Neural cell (in vitro differentiated cells): ENCODE measurements at regions not wholly inside any gene's neighbourhood (a gene's known extent, or its start where the extent isn't known, plus 50 kb on each side); places are given as distances from the start of the nearest gene placed in this dataset.

ENCODE experiments used
- H2AFZ ChIP-seq: fragments of 200-600, 300-800 bp; sonication (generic), shearing (Covaris generic); 2 replicates; pipeline ENCODE4 v1.6.0; 2014; ENCODE audit warnings: low read depth, mild to moderate bottlenecking, antibody characterized with exemption, low read length, moderate library complexity
- H3F3A ChIP-seq: fragments of 200-600 bp; shearing (Covaris generic); 2 replicates; pipeline ENCODE4 v1.6.1; 2016; ENCODE audit warnings: mild to moderate bottlenecking, moderate library complexity, mixed read lengths, antibody characterized with exemption, low read length; ENCODE audit not compliant: insufficient read depth, poor library complexity, severe bottlenecking
- H3K27ac ChIP-seq: fragments of 200-600, 300-800 bp; sonication (generic), shearing (Covaris generic); 2 replicates; pipeline ENCODE4 v1.5.1; 2014; ENCODE audit warnings: mild to moderate bottlenecking, low read length, moderate library complexity
- H3K27me3 ChIP-seq: fragments of 300-800, 200-600 bp; sonication (generic), shearing (Covaris generic); 2 replicates; pipeline ENCODE4 v1.6.0; 2014; ENCODE audit warnings: mild to moderate bottlenecking, low read depth, low read length, moderate library complexity; ENCODE audit not compliant: insufficient read depth
- H3K36me3 ChIP-seq: fragments of 300-800, 200-600 bp; sonication (generic), shearing (Covaris generic); 2 replicates; pipeline ENCODE4 v1.5.1; 2014; ENCODE audit warnings: mild to moderate bottlenecking, antibody characterized with exemption, low read length, moderate library complexity; ENCODE audit not compliant: insufficient read depth
- H3K4me2 ChIP-seq: fragments of 300-800, 200-600 bp; sonication (generic), shearing (Covaris generic); 2 replicates; pipeline ENCODE4 v1.6.0; 2014; ENCODE audit warnings: mild to moderate bottlenecking, low read length
- H3K4me3 ChIP-seq: fragments of 300-800, 200-600 bp; sonication (generic), shearing (Covaris generic); 2 replicates; pipeline ENCODE4 v1.5.1; 2014; ENCODE audit warnings: mild to moderate bottlenecking, low read length, moderate library complexity
- H3K79me2 ChIP-seq: fragments of 200-600 bp; shearing (Covaris generic); replicated peaks from 2 replicates; pipeline ENCODE4 v1.6.0; 2014; ENCODE audit warnings: mild to moderate bottlenecking, low read length, moderate library complexity; ENCODE audit not compliant: insufficient read depth
- H3K9ac ChIP-seq: fragments of 300-800, 200-600 bp; sonication (generic), shearing (Covaris generic); 2 replicates; pipeline ENCODE4 v1.6.1; 2016; ENCODE audit warnings: mild to moderate bottlenecking, low read length, mixed read lengths
- H3K9me2 ChIP-seq: fragments of 200-600 bp; shearing (Covaris generic); 2 replicates; pipeline ENCODE4 v1.6.1; 2016; ENCODE audit warnings: mild to moderate bottlenecking, low read length, mixed read lengths; ENCODE audit not compliant: insufficient read depth
- H3K9me3 ChIP-seq: fragments of 200-600, 300-800 bp; sonication (generic), shearing (Covaris generic); 2 replicates; pipeline ENCODE4 v1.6.1; 2016; ENCODE audit warnings: mild to moderate bottlenecking, mixed run types, low read length, moderate library complexity, mixed read lengths
- H4K20me1 ChIP-seq: fragments of 200-600 bp; shearing (Covaris generic); 2 replicates; pipeline ENCODE4 v1.6.1; 2016; ENCODE audit warnings: mild to moderate bottlenecking, mixed run types; ENCODE audit not compliant: insufficient read depth
- EP300 ChIP-seq: fragments of 450-650 bp; conservative IDR thresholded peaks from 2 replicates; pipeline ENCODE4 v1.6.1; 2014; ENCODE audit warnings: antibody characterized with exemption, mild to moderate bottlenecking, moderate library complexity; ENCODE audit not compliant: poor library complexity, severe bottlenecking
- EZH2 ChIP-seq: fragments of 200-600, 300-800 bp; shearing (Covaris generic), sonication (generic); IDR thresholded peaks from 2 replicates; pipeline ENCODE4 v1.6.1; 2014; ENCODE audit warnings: antibody characterized with exemption, low read length, borderline replicate concordance, mild to moderate bottlenecking; ENCODE audit not compliant: insufficient read depth, poor library complexity, severe bottlenecking
- MXI1 ChIP-seq: fragments of 450-650 bp; conservative IDR thresholded peaks from 2 replicates; pipeline ENCODE4 v1.6.1; 2014; ENCODE audit warnings: antibody characterized with exemption, mild to moderate bottlenecking; ENCODE audit not compliant: poor library complexity, severe bottlenecking
- POLR2AphosphoS5 ChIP-seq: IDR thresholded peaks from 2 replicates; pipeline ENCODE4 v1.6.1; 2012
- RAD21 ChIP-seq: fragments of 450-650 bp; conservative IDR thresholded peaks from 2 replicates; pipeline ENCODE4 v1.6.1; 2014; ENCODE audit warnings: antibody characterized with exemption, mild to moderate bottlenecking, moderate library complexity
- SMC3 ChIP-seq: fragments of 450-650 bp; conservative IDR thresholded peaks from 2 replicates; pipeline ENCODE4 v1.6.1; 2014; ENCODE audit warnings: antibody characterized with exemption, mild to moderate bottlenecking, moderate library complexity; ENCODE audit not compliant: poor library complexity
- TAF1 ChIP-seq: IDR thresholded peaks from 2 replicates; pipeline ENCODE4 v1.6.1; 2012; ENCODE audit warnings: low read depth
- TF ChIP-seq, protein P1 (sequence below): IDR thresholded peaks from 2 replicates; pipeline ENCODE4 v1.6.1; 2012; ENCODE audit warnings: borderline replicate concordance
- TF ChIP-seq, protein P2 (sequence below): fragments of 450-650 bp; IDR thresholded peaks from 2 replicates; pipeline ENCODE4 v1.5.1; 2014; ENCODE audit warnings: antibody characterized with exemption, mild to moderate bottlenecking, moderate library complexity; ENCODE audit not compliant: poor library complexity, severe bottlenecking

DNA sequence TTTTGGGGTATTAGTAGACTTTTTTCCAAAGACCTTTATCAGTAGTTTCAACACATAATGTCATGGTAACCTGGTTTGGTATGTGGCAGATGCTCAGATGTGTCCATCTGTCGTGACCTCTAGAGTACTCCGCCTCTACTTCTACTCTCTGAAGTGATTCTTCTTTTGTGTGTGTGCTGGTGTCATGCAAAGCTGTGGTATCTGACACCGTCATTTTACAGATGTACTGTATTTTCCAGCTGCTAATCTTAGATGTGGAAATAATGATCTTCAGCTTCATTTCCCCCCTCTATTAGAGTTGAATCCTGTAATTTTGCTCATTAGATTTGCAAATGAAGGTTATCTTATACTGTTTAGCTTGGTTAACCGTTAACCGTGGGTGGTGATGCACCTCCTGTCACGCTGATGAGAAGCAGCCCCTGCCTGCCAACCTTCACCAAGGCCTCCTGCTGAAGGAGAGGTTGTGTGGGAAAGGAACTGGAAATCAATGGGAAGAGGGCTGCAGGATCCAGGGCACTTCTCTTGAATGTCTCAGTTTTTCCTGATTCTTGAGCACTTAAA lies 222.4 kb upstream of the AMIGO2 start:
- H3K9me2 ChIP-seq, result no peaks in the 10 kb centered on the region
- H3K27me3 ChIP-seq, result no peaks in the 10 kb centered on the region
- H3K9ac ChIP-seq, result no peak overlapping the region
- no peak overlapping the region for H3K4me3 ChIP-seq
- H3K27ac ChIP-seq, result no peak overlapping the region
- no peaks in the 10 kb centered on the region for H4K20me1 ChIP-seq
- H3K9me3 ChIP-seq, result no peaks in the 10 kb centered on the region
- TF ChIP-seq EP300, result no peak
- TF ChIP-seq, protein P1, sequence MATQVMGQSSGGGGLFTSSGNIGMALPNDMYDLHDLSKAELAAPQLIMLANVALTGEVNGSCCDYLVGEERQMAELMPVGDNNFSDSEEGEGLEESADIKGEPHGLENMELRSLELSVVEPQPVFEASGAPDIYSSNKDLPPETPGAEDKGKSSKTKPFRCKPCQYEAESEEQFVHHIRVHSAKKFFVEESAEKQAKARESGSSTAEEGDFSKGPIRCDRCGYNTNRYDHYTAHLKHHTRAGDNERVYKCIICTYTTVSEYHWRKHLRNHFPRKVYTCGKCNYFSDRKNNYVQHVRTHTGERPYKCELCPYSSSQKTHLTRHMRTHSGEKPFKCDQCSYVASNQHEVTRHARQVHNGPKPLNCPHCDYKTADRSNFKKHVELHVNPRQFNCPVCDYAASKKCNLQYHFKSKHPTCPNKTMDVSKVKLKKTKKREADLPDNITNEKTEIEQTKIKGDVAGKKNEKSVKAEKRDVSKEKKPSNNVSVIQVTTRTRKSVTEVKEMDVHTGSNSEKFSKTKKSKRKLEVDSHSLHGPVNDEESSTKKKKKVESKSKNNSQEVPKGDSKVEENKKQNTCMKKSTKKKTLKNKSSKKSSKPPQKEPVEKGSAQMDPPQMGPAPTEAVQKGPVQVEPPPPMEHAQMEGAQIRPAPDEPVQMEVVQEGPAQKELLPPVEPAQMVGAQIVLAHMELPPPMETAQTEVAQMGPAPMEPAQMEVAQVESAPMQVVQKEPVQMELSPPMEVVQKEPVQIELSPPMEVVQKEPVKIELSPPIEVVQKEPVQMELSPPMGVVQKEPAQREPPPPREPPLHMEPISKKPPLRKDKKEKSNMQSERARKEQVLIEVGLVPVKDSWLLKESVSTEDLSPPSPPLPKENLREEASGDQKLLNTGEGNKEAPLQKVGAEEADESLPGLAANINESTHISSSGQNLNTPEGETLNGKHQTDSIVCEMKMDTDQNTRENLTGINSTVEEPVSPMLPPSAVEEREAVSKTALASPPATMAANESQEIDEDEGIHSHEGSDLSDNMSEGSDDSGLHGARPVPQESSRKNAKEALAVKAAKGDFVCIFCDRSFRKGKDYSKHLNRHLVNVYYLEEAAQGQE, result no peak
- TF ChIP-seq MXI1, result no peak
- TF ChIP-seq, protein P2, sequence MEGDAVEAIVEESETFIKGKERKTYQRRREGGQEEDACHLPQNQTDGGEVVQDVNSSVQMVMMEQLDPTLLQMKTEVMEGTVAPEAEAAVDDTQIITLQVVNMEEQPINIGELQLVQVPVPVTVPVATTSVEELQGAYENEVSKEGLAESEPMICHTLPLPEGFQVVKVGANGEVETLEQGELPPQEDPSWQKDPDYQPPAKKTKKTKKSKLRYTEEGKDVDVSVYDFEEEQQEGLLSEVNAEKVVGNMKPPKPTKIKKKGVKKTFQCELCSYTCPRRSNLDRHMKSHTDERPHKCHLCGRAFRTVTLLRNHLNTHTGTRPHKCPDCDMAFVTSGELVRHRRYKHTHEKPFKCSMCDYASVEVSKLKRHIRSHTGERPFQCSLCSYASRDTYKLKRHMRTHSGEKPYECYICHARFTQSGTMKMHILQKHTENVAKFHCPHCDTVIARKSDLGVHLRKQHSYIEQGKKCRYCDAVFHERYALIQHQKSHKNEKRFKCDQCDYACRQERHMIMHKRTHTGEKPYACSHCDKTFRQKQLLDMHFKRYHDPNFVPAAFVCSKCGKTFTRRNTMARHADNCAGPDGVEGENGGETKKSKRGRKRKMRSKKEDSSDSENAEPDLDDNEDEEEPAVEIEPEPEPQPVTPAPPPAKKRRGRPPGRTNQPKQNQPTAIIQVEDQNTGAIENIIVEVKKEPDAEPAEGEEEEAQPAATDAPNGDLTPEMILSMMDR, result no peak
- no peak for TF ChIP-seq SMC3
- no peak for TF ChIP-seq EZH2
- no peak for TF ChIP-seq POLR2AphosphoS5
- TF ChIP-seq RAD21, result no peak
- no peak for TF ChIP-seq TAF1
- no peaks in the 10 kb centered on the region for H3F3A ChIP-seq
- H3K4me2 ChIP-seq, result no peak overlapping the region
- H2AFZ ChIP-seq, result no peak overlapping the region
- H3K79me2 ChIP-seq, result no peaks in the 10 kb centered on the region
- H3K36me3 ChIP-seq, result no peaks in the 10 kb centered on the region

DNA sequence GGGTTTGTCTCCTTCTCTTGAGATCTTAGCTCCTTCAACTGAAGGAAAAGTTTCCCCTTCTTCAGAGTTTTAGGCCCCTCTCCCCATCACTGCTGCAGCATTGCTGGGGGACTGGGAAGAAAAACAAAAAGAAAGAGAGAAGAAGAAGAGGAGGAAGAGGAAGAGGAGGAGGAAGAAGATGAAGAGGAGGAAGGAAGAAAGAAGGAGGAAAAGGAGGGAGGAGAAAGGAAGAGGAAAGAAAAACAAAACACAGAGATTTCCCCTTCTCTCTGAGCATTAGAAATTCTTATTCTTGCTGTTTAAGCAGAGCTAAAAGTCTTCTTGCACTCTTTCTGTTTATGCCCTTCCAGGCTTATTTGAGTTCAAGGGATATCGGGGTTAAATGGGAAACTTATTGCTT lies 219.8 kb upstream of the AMIGO2 start:
- Histone ChIP-seq H4K20me1 (no peaks in the 10 kb centered on the region), H3K9me3 (no peaks in the 10 kb centered on the region), H3K4me2 (no peak overlapping the region), H3K27me3 (no peaks in the 10 kb centered on the region), H3K9ac (no peak overlapping the region), H3F3A (no peaks in the 10 kb centered on the region), H3K79me2 (no peaks in the 10 kb centered on the region), H3K36me3 (no peaks in the 10 kb centered on the region), H2AFZ (no peak overlapping the region), H3K27ac (no peak overlapping the region), H3K9me2 (no peaks in the 10 kb centered on the region), H3K4me3 (no peak overlapping the region)
- TF ChIP-seq MXI1, result no peak
- TF ChIP-seq, protein P1, result no peak
- no peak for TF ChIP-seq SMC3
- TF ChIP-seq EZH2, result no peak
- TF ChIP-seq, protein P2, result no peak
- TF ChIP-seq TAF1, result no peak
- TF ChIP-seq POLR2AphosphoS5, result no peak
- TF ChIP-seq RAD21, result no peak
- TF ChIP-seq EP300, result no peak
